HEK293 (cell line): ENCODE measurements at regions not wholly inside any gene's neighbourhood (a gene's known extent, or its start where the extent isn't known, plus 50 kb on each side); places are given as distances from the start of the nearest gene placed in this dataset.
A peak's percentile ranks its signal among the peaks of the same experiment; 100 is the strongest.

Experiments
- CTCF ChIA-PET: fragments of 350-600 bp; formaldehyde crosslinking; extraction: SDS; loops from one replicate; lab custom pipeline; 2021; ENCODE audit warnings: antibody characterized with exemption; lab: Yijun Ruan, JAX
- POLR2A ChIA-PET: fragments of 300-600 bp; formaldehyde crosslinking; extraction: SDS; loops from one replicate; lab custom pipeline; 2020; ENCODE audit warnings: antibody characterized with exemption, inconsistent platforms; lab: Yijun Ruan, JAX
- H3K27ac ChIP-seq: fragments of 200-500 bp; sonication (Bioruptor generic); 2 replicates; pipeline ENCODE4 v1.5.1; 2014; ENCODE audit warnings: low read depth, low read length, control low read depth, inconsistent platforms; ENCODE audit errors: extremely low read depth
- H3K36me3 ChIP-seq, 2 experiments: fragments of 200-500 bp in 1 of 2; sonication (Bioruptor generic) in 1 of 2; 1 replicate in 1 of 2; 2 replicates in 1 of 2; pipeline ENCODE4 v1.5.1; 2014 to 2017; ENCODE audit warnings: inconsistent platforms in 2 of 2, low read length in 2 of 2; ENCODE audit not compliant: control insufficient read depth in 2 of 2, insufficient read depth in 1 of 2
- H3K4me1 ChIP-seq: fragments of 200-500 bp; sonication (Bioruptor generic); 2 replicates; pipeline ENCODE4 v1.5.1; 2014; ENCODE audit warnings: mild to moderate bottlenecking, low read length, inconsistent platforms; ENCODE audit not compliant: control insufficient read depth, insufficient read depth
- H3K4me3 ChIP-seq: 2 replicates; pipeline ENCODE4 v1.5.1; 2011; ENCODE audit warnings: low read depth, mild to moderate bottlenecking, control low read depth, low read length, moderate library complexity
- H3K9me3 ChIP-seq: fragments of 200-500 bp; sonication (Bioruptor generic); 2 replicates; pipeline ENCODE4 v1.5.1; 2014; ENCODE audit warnings: low read depth, low read length, inconsistent platforms; ENCODE audit not compliant: control insufficient read depth, insufficient read depth
- EGR2 ChIP-seq: fragments of 450-650 bp; formaldehyde crosslinking; IDR thresholded peaks from 2 replicates; pipeline ENCODE4 v1.5.1; 2016; ENCODE audit warnings: low read depth, missing biosample characterization, missing genetic modification characterization
- KLF17 ChIP-seq: fragments of 450-650 bp; formaldehyde crosslinking; IDR thresholded peaks from 2 replicates; pipeline ENCODE4 v1.5.1; 2016; ENCODE audit warnings: missing biosample characterization, missing genetic modification characterization
- ZBTB11 ChIP-seq: fragments of 450-650 bp; formaldehyde crosslinking; conservative IDR thresholded peaks from 2 replicates; pipeline ENCODE4 v1.5.1; 2016; ENCODE audit warnings: low read depth, missing biosample characterization, missing genetic modification characterization
- ZBTB21 ChIP-seq: fragments of 450-650 bp; formaldehyde crosslinking; IDR thresholded peaks from 2 replicates; pipeline ENCODE4 v1.5.1; 2017; ENCODE audit warnings: missing biosample characterization, missing genetic modification characterization
- ZBTB26 ChIP-seq: fragments of 450-650 bp; formaldehyde crosslinking; optimal IDR thresholded peaks from 2 replicates; pipeline ENCODE3; 2016; ENCODE audit warnings: missing biosample characterization, mild to moderate bottlenecking, missing genetic modification characterization
- ZBTB8A ChIP-seq: fragments of 450-650 bp; formaldehyde crosslinking; IDR thresholded peaks from 2 replicates; pipeline ENCODE4 v1.5.1; 2016; ENCODE audit warnings: missing biosample characterization, missing genetic modification characterization
- ZNF174 ChIP-seq: fragments of 450-650 bp; formaldehyde crosslinking; IDR thresholded peaks from 2 replicates; pipeline ENCODE4 v1.5.0; 2017; ENCODE audit warnings: missing biosample characterization, mild to moderate bottlenecking, missing genetic modification characterization
- ZNF24 ChIP-seq: fragments of 450-650 bp; formaldehyde crosslinking; IDR thresholded peaks from 2 replicates; pipeline ENCODE4 v1.5.1; 2016; ENCODE audit warnings: missing biosample characterization, missing genetic modification characterization
- ZNF354C ChIP-seq: fragments of 450-650 bp; formaldehyde crosslinking; IDR thresholded peaks from 2 replicates; pipeline ENCODE4 v1.5.1; 2016; ENCODE audit warnings: missing biosample characterization, missing genetic modification characterization, low read depth, borderline replicate concordance
- ZNF362 ChIP-seq: fragments of 450-650 bp; formaldehyde crosslinking; IDR thresholded peaks from 2 replicates; pipeline ENCODE4 v1.5.1; 2016; ENCODE audit warnings: missing biosample characterization, missing genetic modification characterization
- ZNF366 ChIP-seq: fragments of 450-650 bp; formaldehyde crosslinking; conservative IDR thresholded peaks from 2 replicates; pipeline ENCODE4 v1.5.1; 2016; ENCODE audit warnings: missing biosample characterization, missing genetic modification characterization
- ZNF610 ChIP-seq: fragments of 450-650 bp; formaldehyde crosslinking; IDR thresholded peaks from 2 replicates; pipeline ENCODE4 v1.5.1; 2016; ENCODE audit warnings: missing biosample characterization, missing genetic modification characterization, borderline replicate concordance
- ZNF629 ChIP-seq: fragments of 450-650 bp; formaldehyde crosslinking; IDR thresholded peaks from 2 replicates; pipeline ENCODE4 v1.5.1; 2017; ENCODE audit warnings: missing biosample characterization, missing genetic modification characterization
- ZNF664 ChIP-seq: fragments of 450-650 bp; formaldehyde crosslinking; IDR thresholded peaks from 2 replicates; pipeline ENCODE4 v1.5.1; 2016; ENCODE audit warnings: missing biosample characterization, missing genetic modification characterization
- ZNF747 ChIP-seq: fragments of 450-650 bp; formaldehyde crosslinking; IDR thresholded peaks from 2 replicates; pipeline ENCODE4 v1.5.1; 2016; ENCODE audit warnings: missing biosample characterization, missing genetic modification characterization

- Histone ChIP-seq H3K9me3 (no peaks in the 10 kb centered on the region), H3K4me3 (no peak overlapping the region), H3K4me1 (no peaks in the 10 kb centered on the region), H3K27ac (no peak overlapping the region), H3K36me3 (no peaks in the 10 kb centered on the region)
- CTCF ChIA-PET = no interaction called here
- TF ChIP-seq ZNF664 (tag by site-specific recombination) (peak; percentile 47; the same call in 1 of the 2 replicates), KLF17 (tag by site-specific recombination) (no peak)
- POLR2A ChIA-PET = no interaction called here
Measured at GRCh38 chr10:43817368-43817767, 168.7 kb upstream of the ZNF32 start.

- no peaks in the 10 kb centered on the region for H3K9me3 ChIP-seq
- no peaks in the 10 kb centered on the region for H3K4me1 ChIP-seq
- H3K36me3 ChIP-seq = no peaks in the 10 kb centered on the region
- ChIA-PET POLR2A (no interaction called here), CTCF (no interaction called here)
- H3K27ac ChIP-seq = no peak overlapping the region
- no peak overlapping the region for H3K4me3 ChIP-seq
- no peak for TF ChIP-seq ZNF366 (tag by site-specific recombination)
- no peak for TF ChIP-seq EGR2 (tag by site-specific recombination)
- no peak for TF ChIP-seq ZNF629 (tag by site-specific recombination)
- TF ChIP-seq ZNF174 (tag by site-specific recombination) = no peak
- TF ChIP-seq ZNF610 (tag by site-specific recombination) = no peak
- TF ChIP-seq ZBTB11 = no peak
- no peak for TF ChIP-seq ZNF747 (tag by site-specific recombination)
- TF ChIP-seq ZNF354C (tag by site-specific recombination) = no peak
- no peak for TF ChIP-seq ZBTB21 (tag by site-specific recombination)
- no peak for TF ChIP-seq ZNF362 (tag by site-specific recombination)
- TF ChIP-seq ZNF24 (tag by site-specific recombination) = no peak
- TF ChIP-seq ZBTB26 = no peak
- TF ChIP-seq ZBTB8A (tag by site-specific recombination) = no peak
Measured at GRCh38 chr10:43816351-43817321, 168.0 kb upstream of the ZNF32 start.
